ENCODE measurements at regions not wholly inside any gene's neighbourhood (a gene's known extent, or its start where the extent isn't known, plus 50 kb on each side); places are given as distances from the start of the nearest gene placed in this dataset.

GRCh38 chr10:55464083-55464482, 663.1 kb upstream of the PCDH15 start:
- no peak for DNase-seq (ENCODE audit: low read depth, low spot score)
- no peak overlapping the region for H3K4me3 ChIP-seq (ENCODE audit: low read length)

GRCh38 chr10:55460008-55460407, 659.0 kb upstream of the PCDH15 start:
- DNase-seq (ENCODE audit: low read depth, low spot score) = no peak
- H3K4me3 ChIP-seq (ENCODE audit: low read length) = no peak overlapping the region

GRCh38 chr10:55449981-55450380, 649.0 kb upstream of the PCDH15 start:
- H3K4me3 ChIP-seq (ENCODE audit: low read length) = no peak overlapping the region
- DNase-seq (ENCODE audit: low read depth, low spot score) = no peak

GRCh38 chr10:55446441-55447002, 645.5 kb upstream of the PCDH15 start:
- no peak overlapping the region for H3K4me3 ChIP-seq (ENCODE audit: low read length)
- DNase-seq (ENCODE audit: low read depth, low spot score) = no peak

GRCh38 chr10:55441777-55442176, 640.7 kb upstream of the PCDH15 start:
- DNase-seq (ENCODE audit: low read depth, low spot score) = no peak
- H3K4me3 ChIP-seq (ENCODE audit: low read length) = no peak overlapping the region

GRCh38 chr10:55426138-55426537, 625.1 kb upstream of the PCDH15 start:
- no peak for DNase-seq (ENCODE audit: low read depth, low spot score)
- H3K4me3 ChIP-seq (ENCODE audit: low read length) = no peak overlapping the region

- H3K4me3 ChIP-seq (ENCODE audit: low read length) = no peak overlapping the region
- DNase-seq (ENCODE audit: low read depth, low spot score) = no peak
Measured at GRCh38 chr10:55410415-55410885, 609.4 kb upstream of the PCDH15 start.

- no peak for DNase-seq (ENCODE audit: low read depth, low spot score)
- H3K4me3 ChIP-seq (ENCODE audit: low read length) = no peak overlapping the region
Measured at GRCh38 chr10:55404094-55404493, 603.1 kb upstream of the PCDH15 start.

- DNase-seq (ENCODE audit: low read depth, low spot score) = no peak
- no peak overlapping the region for H3K4me3 ChIP-seq (ENCODE audit: low read length)
Measured at GRCh38 chr10:55400075-55400849, 599.2 kb upstream of the PCDH15 start.

GRCh38 chr10:55398497-55398882, 597.5 kb upstream of the PCDH15 start:
- no peak for DNase-seq (ENCODE audit: low read depth, low spot score)
- no peak overlapping the region for H3K4me3 ChIP-seq (ENCODE audit: low read length)

GRCh38 chr10:55397777-55398496, 596.9 kb upstream of the PCDH15 start:
- H3K4me3 ChIP-seq (ENCODE audit: low read length) = no peak overlapping the region
- DNase-seq (ENCODE audit: low read depth, low spot score) = no peak

GRCh38 chr10:55378196-55378595, 577.2 kb upstream of the PCDH15 start:
- DNase-seq (ENCODE audit: low read depth, low spot score) = no peak
- no peak overlapping the region for H3K4me3 ChIP-seq (ENCODE audit: low read length)

GRCh38 chr10:55374917-55375316, 573.9 kb upstream of the PCDH15 start:
- DNase-seq (ENCODE audit: low read depth, low spot score) = no peak
- no peak overlapping the region for H3K4me3 ChIP-seq (ENCODE audit: low read length)

GRCh38 chr10:55374060-55374459, 573.0 kb upstream of the PCDH15 start:
- H3K4me3 ChIP-seq (ENCODE audit: low read length) = no peak overlapping the region
- DNase-seq (ENCODE audit: low read depth, low spot score) = no peak

GRCh38 chr10:55369670-55370420, 568.8 kb upstream of the PCDH15 start:
- DNase-seq (ENCODE audit: low read depth, low spot score) = no peak

GRCh38 chr10:55368467-55368866, 567.4 kb upstream of the PCDH15 start:
- H3K4me3 ChIP-seq (ENCODE audit: low read length) = no peak overlapping the region
- no peak for DNase-seq (ENCODE audit: low read depth, low spot score)

More at GRCh38 chr10:55369670-55370420, 568.8 kb upstream of the PCDH15 start:
- no peak overlapping the region for H3K4me3 ChIP-seq (ENCODE audit: low read length)

- H3K4me3 ChIP-seq (ENCODE audit: low read length) = no peak overlapping the region
- DNase-seq (ENCODE audit: low read depth, low spot score) = no peak
Measured at GRCh38 chr10:55367555-55367954, 566.5 kb upstream of the PCDH15 start.

- no peak overlapping the region for H3K4me3 ChIP-seq (ENCODE audit: low read length)
- no peak for DNase-seq (ENCODE audit: low read depth, low spot score)
Measured at GRCh38 chr10:55358539-55358938, 557.5 kb upstream of the PCDH15 start.

GRCh38 chr10:55353414-55353813, 552.4 kb upstream of the PCDH15 start:
- no peak for DNase-seq (ENCODE audit: low read depth, low spot score)
- H3K4me3 ChIP-seq (ENCODE audit: low read length) = no peak overlapping the region

- DNase-seq (ENCODE audit: low read depth, low spot score) = no peak
- H3K4me3 ChIP-seq (ENCODE audit: low read length) = no peak overlapping the region
Measured at GRCh38 chr10:55351431-55351830, 550.4 kb upstream of the PCDH15 start.
